Neural cell (in vitro differentiated cells): ENCODE measurements at regions not wholly inside any gene's neighbourhood (a gene's known extent, or its start where the extent isn't known, plus 50 kb on each side); places are given as distances from the start of the nearest gene placed in this dataset.

ENCODE experiments used
- H2AFZ ChIP-seq: fragments of 200-600, 300-800 bp; sonication (generic), shearing (Covaris generic); 2 replicates; pipeline ENCODE4 v1.6.0; 2014; ENCODE audit warnings: low read depth, mild to moderate bottlenecking, antibody characterized with exemption, low read length, moderate library complexity
- H3F3A ChIP-seq: fragments of 200-600 bp; shearing (Covaris generic); 2 replicates; pipeline ENCODE4 v1.6.1; 2016; ENCODE audit warnings: mild to moderate bottlenecking, moderate library complexity, mixed read lengths, antibody characterized with exemption, low read length; ENCODE audit not compliant: insufficient read depth, poor library complexity, severe bottlenecking
- H3K27ac ChIP-seq: fragments of 200-600, 300-800 bp; sonication (generic), shearing (Covaris generic); 2 replicates; pipeline ENCODE4 v1.5.1; 2014; ENCODE audit warnings: mild to moderate bottlenecking, low read length, moderate library complexity
- H3K27me3 ChIP-seq: fragments of 300-800, 200-600 bp; sonication (generic), shearing (Covaris generic); 2 replicates; pipeline ENCODE4 v1.6.0; 2014; ENCODE audit warnings: mild to moderate bottlenecking, low read depth, low read length, moderate library complexity; ENCODE audit not compliant: insufficient read depth
- H3K36me3 ChIP-seq: fragments of 300-800, 200-600 bp; sonication (generic), shearing (Covaris generic); 2 replicates; pipeline ENCODE4 v1.5.1; 2014; ENCODE audit warnings: mild to moderate bottlenecking, antibody characterized with exemption, low read length, moderate library complexity; ENCODE audit not compliant: insufficient read depth
- H3K4me2 ChIP-seq: fragments of 300-800, 200-600 bp; sonication (generic), shearing (Covaris generic); 2 replicates; pipeline ENCODE4 v1.6.0; 2014; ENCODE audit warnings: mild to moderate bottlenecking, low read length
- H3K4me3 ChIP-seq: fragments of 300-800, 200-600 bp; sonication (generic), shearing (Covaris generic); 2 replicates; pipeline ENCODE4 v1.5.1; 2014; ENCODE audit warnings: mild to moderate bottlenecking, low read length, moderate library complexity
- H3K79me2 ChIP-seq: fragments of 200-600 bp; shearing (Covaris generic); replicated peaks from 2 replicates; pipeline ENCODE4 v1.6.0; 2014; ENCODE audit warnings: mild to moderate bottlenecking, low read length, moderate library complexity; ENCODE audit not compliant: insufficient read depth
- H3K9ac ChIP-seq: fragments of 300-800, 200-600 bp; sonication (generic), shearing (Covaris generic); 2 replicates; pipeline ENCODE4 v1.6.1; 2016; ENCODE audit warnings: mild to moderate bottlenecking, low read length, mixed read lengths
- H3K9me2 ChIP-seq: fragments of 200-600 bp; shearing (Covaris generic); 2 replicates; pipeline ENCODE4 v1.6.1; 2016; ENCODE audit warnings: mild to moderate bottlenecking, low read length, mixed read lengths; ENCODE audit not compliant: insufficient read depth
- H3K9me3 ChIP-seq: fragments of 200-600, 300-800 bp; sonication (generic), shearing (Covaris generic); 2 replicates; pipeline ENCODE4 v1.6.1; 2016; ENCODE audit warnings: mild to moderate bottlenecking, mixed run types, low read length, moderate library complexity, mixed read lengths
- H4K20me1 ChIP-seq: fragments of 200-600 bp; shearing (Covaris generic); 2 replicates; pipeline ENCODE4 v1.6.1; 2016; ENCODE audit warnings: mild to moderate bottlenecking, mixed run types; ENCODE audit not compliant: insufficient read depth
- EZH2 ChIP-seq: fragments of 200-600, 300-800 bp; shearing (Covaris generic), sonication (generic); IDR thresholded peaks from 2 replicates; pipeline ENCODE4 v1.6.1; 2014; ENCODE audit warnings: antibody characterized with exemption, low read length, borderline replicate concordance, mild to moderate bottlenecking; ENCODE audit not compliant: insufficient read depth, poor library complexity, severe bottlenecking
- MXI1 ChIP-seq: fragments of 450-650 bp; conservative IDR thresholded peaks from 2 replicates; pipeline ENCODE4 v1.6.1; 2014; ENCODE audit warnings: antibody characterized with exemption, mild to moderate bottlenecking; ENCODE audit not compliant: poor library complexity, severe bottlenecking
- POLR2AphosphoS5 ChIP-seq: IDR thresholded peaks from 2 replicates; pipeline ENCODE4 v1.6.1; 2012
- RAD21 ChIP-seq: fragments of 450-650 bp; conservative IDR thresholded peaks from 2 replicates; pipeline ENCODE4 v1.6.1; 2014; ENCODE audit warnings: antibody characterized with exemption, mild to moderate bottlenecking, moderate library complexity
- SMC3 ChIP-seq: fragments of 450-650 bp; conservative IDR thresholded peaks from 2 replicates; pipeline ENCODE4 v1.6.1; 2014; ENCODE audit warnings: antibody characterized with exemption, mild to moderate bottlenecking, moderate library complexity; ENCODE audit not compliant: poor library complexity
- TAF1 ChIP-seq: IDR thresholded peaks from 2 replicates; pipeline ENCODE4 v1.6.1; 2012; ENCODE audit warnings: low read depth
- TF ChIP-seq, protein P1 (sequence below): fragments of 450-650 bp; IDR thresholded peaks from 2 replicates; pipeline ENCODE4 v1.5.1; 2014; ENCODE audit warnings: antibody characterized with exemption, mild to moderate bottlenecking, moderate library complexity; ENCODE audit not compliant: poor library complexity, severe bottlenecking
- TF ChIP-seq, protein P2 (sequence below): IDR thresholded peaks from 2 replicates; pipeline ENCODE4 v1.6.1; 2012; ENCODE audit warnings: borderline replicate concordance

DNA sequence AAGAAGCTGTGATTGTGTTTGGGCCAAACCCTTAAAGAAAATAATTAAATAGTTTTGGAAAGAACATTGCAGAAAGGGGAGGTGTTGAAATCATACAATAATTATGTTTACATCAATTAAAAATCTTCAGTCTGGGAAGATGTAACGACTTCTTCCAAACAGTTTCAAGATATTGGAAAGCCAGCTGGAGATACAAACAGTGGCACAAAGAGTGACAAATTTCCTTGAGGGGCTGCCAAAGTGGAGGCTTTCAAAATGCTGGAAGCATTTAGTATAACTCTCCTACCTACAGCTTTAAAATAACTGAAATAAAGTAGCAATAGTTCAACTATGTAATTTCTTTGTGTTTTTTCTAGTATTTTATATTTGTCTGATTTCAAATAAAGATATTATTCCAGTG, 405.0 kb downstream of the DNAJB9 start:
- no peak overlapping the region for H2AFZ ChIP-seq
- H3K27ac ChIP-seq = no peak overlapping the region
- no peaks in the 10 kb centered on the region for H3K9me2 ChIP-seq
- no peak overlapping the region for H3K4me2 ChIP-seq
- no peaks in the 10 kb centered on the region for H4K20me1 ChIP-seq
- no peaks in the 10 kb centered on the region for H3K9me3 ChIP-seq
- no peak overlapping the region for H3K4me3 ChIP-seq
- H3K9ac ChIP-seq = no peak overlapping the region
- no peaks in the 10 kb centered on the region for H3K79me2 ChIP-seq
- H3K27me3 ChIP-seq = no peaks in the 10 kb centered on the region
- no peak for TF ChIP-seq RAD21
- no peak for TF ChIP-seq SMC3
- TF ChIP-seq TAF1 = no peak
- TF ChIP-seq, protein P1, sequence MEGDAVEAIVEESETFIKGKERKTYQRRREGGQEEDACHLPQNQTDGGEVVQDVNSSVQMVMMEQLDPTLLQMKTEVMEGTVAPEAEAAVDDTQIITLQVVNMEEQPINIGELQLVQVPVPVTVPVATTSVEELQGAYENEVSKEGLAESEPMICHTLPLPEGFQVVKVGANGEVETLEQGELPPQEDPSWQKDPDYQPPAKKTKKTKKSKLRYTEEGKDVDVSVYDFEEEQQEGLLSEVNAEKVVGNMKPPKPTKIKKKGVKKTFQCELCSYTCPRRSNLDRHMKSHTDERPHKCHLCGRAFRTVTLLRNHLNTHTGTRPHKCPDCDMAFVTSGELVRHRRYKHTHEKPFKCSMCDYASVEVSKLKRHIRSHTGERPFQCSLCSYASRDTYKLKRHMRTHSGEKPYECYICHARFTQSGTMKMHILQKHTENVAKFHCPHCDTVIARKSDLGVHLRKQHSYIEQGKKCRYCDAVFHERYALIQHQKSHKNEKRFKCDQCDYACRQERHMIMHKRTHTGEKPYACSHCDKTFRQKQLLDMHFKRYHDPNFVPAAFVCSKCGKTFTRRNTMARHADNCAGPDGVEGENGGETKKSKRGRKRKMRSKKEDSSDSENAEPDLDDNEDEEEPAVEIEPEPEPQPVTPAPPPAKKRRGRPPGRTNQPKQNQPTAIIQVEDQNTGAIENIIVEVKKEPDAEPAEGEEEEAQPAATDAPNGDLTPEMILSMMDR = no peak
- TF ChIP-seq POLR2AphosphoS5 = no peak
- TF ChIP-seq, protein P2, sequence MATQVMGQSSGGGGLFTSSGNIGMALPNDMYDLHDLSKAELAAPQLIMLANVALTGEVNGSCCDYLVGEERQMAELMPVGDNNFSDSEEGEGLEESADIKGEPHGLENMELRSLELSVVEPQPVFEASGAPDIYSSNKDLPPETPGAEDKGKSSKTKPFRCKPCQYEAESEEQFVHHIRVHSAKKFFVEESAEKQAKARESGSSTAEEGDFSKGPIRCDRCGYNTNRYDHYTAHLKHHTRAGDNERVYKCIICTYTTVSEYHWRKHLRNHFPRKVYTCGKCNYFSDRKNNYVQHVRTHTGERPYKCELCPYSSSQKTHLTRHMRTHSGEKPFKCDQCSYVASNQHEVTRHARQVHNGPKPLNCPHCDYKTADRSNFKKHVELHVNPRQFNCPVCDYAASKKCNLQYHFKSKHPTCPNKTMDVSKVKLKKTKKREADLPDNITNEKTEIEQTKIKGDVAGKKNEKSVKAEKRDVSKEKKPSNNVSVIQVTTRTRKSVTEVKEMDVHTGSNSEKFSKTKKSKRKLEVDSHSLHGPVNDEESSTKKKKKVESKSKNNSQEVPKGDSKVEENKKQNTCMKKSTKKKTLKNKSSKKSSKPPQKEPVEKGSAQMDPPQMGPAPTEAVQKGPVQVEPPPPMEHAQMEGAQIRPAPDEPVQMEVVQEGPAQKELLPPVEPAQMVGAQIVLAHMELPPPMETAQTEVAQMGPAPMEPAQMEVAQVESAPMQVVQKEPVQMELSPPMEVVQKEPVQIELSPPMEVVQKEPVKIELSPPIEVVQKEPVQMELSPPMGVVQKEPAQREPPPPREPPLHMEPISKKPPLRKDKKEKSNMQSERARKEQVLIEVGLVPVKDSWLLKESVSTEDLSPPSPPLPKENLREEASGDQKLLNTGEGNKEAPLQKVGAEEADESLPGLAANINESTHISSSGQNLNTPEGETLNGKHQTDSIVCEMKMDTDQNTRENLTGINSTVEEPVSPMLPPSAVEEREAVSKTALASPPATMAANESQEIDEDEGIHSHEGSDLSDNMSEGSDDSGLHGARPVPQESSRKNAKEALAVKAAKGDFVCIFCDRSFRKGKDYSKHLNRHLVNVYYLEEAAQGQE = no peak
- TF ChIP-seq MXI1 = no peak
- TF ChIP-seq EZH2 = no peak
- H3F3A ChIP-seq = no peaks in the 10 kb centered on the region
- H3K36me3 ChIP-seq = no peaks in the 10 kb centered on the region

DNA sequence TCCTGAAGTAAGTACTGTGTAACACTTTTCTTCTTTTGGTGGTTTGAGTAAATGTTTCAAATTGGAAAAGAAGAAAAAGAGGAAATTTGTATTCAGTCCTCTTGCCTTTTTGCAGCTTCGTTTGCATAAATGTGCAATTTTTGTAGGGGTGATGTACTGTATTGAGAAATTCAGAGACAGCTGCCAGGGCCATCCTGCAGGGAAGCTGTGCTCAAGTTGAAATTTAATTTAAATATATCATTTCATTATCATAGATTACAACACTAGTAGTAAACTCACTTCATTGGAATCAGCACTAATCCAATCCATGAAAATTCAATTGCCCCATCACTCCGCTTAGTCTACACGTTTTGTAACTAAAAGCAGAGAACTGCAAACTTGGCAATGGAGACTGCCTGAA, 415.4 kb downstream of the DNAJB9 start:
- Histone ChIP-seq H3K4me2 (no peak overlapping the region), H4K20me1 (no peaks in the 10 kb centered on the region), H3K79me2 (no peaks in the 10 kb centered on the region), H3K4me3 (no peak overlapping the region), H3K9me2 (no peaks in the 10 kb centered on the region), H3K27ac (no peak overlapping the region), H3K9ac (no peak overlapping the region), H3K36me3 (no peaks in the 10 kb centered on the region), H3K9me3 (no peaks in the 10 kb centered on the region), H2AFZ (no peak overlapping the region), H3K27me3 (no peaks in the 10 kb centered on the region), H3F3A (no peaks in the 10 kb centered on the region)
- TF ChIP-seq, protein P2 = no peak
- TF ChIP-seq SMC3 (no peak), TAF1 (no peak), MXI1 (no peak)
